GM21576 (cell line): ENCODE measurements at regions not wholly inside any gene's neighbourhood (a gene's known extent, or its start where the extent isn't known, plus 50 kb on each side); places are given as distances from the start of the nearest gene placed in this dataset.
"Not testable (repeated sequence)": the region's sequence is repeated elsewhere in the genome, so short reads cannot be mapped to it uniquely, and the experiment has no call there.

Source experiments
- ATAC-seq: cut with Tn5 transposase; IDR thresholded peaks from one replicate; pipeline ENCODE4 v1.9.1; 2021; ENCODE audit warnings: mild to moderate bottlenecking, moderate library complexity; ENCODE audit not compliant: unreplicated experiment

- ATAC-seq, result no peak
Measured at GRCh38 chrX:912677-913076, 282.1 kb downstream of the SHOX start.

- ATAC-seq, result not testable (repeated sequence)
Measured at GRCh38 chrX:909068-909467, 278.5 kb downstream of the SHOX start.

GRCh38 chrX:906586-906985 lies 276.0 kb downstream of the SHOX start:
- ATAC-seq, result no peak

- no peak for ATAC-seq
Measured at GRCh38 chrX:905848-906566, 275.4 kb downstream of the SHOX start.

GRCh38 chrX:903116-903515 lies 272.5 kb downstream of the SHOX start:
- ATAC-seq, result no peak

GRCh38 chrX:896256-896655 lies 265.7 kb downstream of the SHOX start:
- ATAC-seq, result no peak

GRCh38 chrX:889966-890651 lies 259.5 kb downstream of the SHOX start:
- ATAC-seq, result no peak

GRCh38 chrX:887724-888123 lies 257.1 kb downstream of the SHOX start:
- not testable (repeated sequence) for ATAC-seq

- no peak for ATAC-seq
Measured at GRCh38 chrX:883588-883987, 253.0 kb downstream of the SHOX start.

GRCh38 chrX:879756-880698 lies 249.4 kb downstream of the SHOX start:
- ATAC-seq, result not testable (repeated sequence)

- no peak for ATAC-seq
Measured at GRCh38 chrX:874061-874460, 243.5 kb downstream of the SHOX start.

- ATAC-seq, result no peak
Measured at GRCh38 chrX:873016-873415, 242.4 kb downstream of the SHOX start.

- no peak for ATAC-seq
Measured at GRCh38 chrX:872090-872489, 241.5 kb downstream of the SHOX start.

GRCh38 chrX:871626-872025 lies 241.0 kb downstream of the SHOX start:
- ATAC-seq, result no peak

GRCh38 chrX:867966-868647 lies 237.5 kb downstream of the SHOX start:
- ATAC-seq, result no peak

- no peak for ATAC-seq
Measured at GRCh38 chrX:867502-867901, 236.9 kb downstream of the SHOX start.

GRCh38 chrX:866441-866990 lies 235.9 kb downstream of the SHOX start:
- no peak for ATAC-seq

- ATAC-seq, result no peak
Measured at GRCh38 chrX:865422-865821, 234.8 kb downstream of the SHOX start.

GRCh38 chrX:861921-862320 lies 231.3 kb downstream of the SHOX start:
- no peak for ATAC-seq

GRCh38 chrX:861340-861890 lies 230.8 kb downstream of the SHOX start:
- no peak for ATAC-seq
